GM11168 (cell line): ENCODE measurements at regions not wholly inside any gene's neighbourhood (a gene's known extent, or its start where the extent isn't known, plus 50 kb on each side); places are given as distances from the start of the nearest gene placed in this dataset.

Experiments used
- in situ Hi-C: fragments of 300-500 bp; cut with MboI; formaldehyde crosslinking; loops from one replicate; pipeline ENCODE4 v1.12.0; 2022; ENCODE audit warnings: low sequenced_read_pairs; ENCODE audit not compliant: unreplicated experiment

DNA sequence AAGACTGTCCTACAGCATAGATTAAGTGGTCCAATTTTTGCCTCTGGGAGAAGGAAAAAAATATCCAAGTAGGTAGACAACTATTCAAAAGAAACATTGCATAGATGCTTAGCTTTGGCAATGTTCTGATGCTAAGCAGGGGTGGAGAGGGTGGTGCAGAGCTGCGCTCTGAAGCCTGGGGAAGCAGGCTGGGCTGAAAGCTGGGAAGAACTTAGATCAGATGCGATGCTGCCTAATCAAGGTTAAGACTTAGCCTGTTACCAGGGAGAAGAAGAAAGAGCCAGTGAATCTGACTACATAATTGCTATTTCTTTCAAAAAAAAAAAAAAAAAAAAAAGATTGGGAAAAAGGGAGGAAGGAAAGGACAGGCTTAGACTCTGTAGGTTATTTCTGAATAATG, 89.0 kb upstream of the SCOC start:
- in situ Hi-C loops: no loop called here

DNA sequence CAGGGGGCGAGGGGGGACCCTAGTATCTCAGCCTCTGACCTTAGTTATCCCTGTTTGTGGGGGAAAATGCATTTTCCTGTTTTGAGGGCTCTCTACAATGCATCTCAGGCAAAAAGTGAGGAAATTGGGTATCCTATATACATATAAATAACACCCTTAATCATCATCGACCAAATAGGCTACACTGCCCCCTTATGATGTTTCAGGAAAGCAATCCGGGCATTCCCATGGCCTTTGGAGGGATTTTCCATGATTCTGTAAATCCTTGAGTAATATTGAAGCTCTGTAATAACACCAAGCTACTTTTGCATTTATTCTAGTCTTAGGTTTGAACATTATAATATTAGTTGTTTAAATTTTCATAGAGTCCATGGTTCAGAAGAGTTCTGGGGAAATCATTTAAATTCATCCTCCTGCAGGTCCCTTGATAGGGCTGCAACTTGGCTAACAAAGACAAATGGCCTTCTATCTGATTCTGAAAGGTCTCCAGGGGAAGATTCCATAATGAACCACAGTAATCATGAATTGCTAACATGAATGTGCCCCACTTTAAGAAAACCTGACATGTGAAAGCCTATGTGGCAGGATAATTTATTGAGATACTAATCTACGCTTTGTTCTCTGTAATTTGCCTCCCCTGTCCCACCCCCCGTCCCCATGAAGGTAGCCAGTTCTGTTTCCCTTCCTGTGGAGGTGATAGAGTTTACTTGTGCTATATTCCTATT, 91.5 kb upstream of the SCOC start:
- in situ Hi-C loops: no loop called here

DNA sequence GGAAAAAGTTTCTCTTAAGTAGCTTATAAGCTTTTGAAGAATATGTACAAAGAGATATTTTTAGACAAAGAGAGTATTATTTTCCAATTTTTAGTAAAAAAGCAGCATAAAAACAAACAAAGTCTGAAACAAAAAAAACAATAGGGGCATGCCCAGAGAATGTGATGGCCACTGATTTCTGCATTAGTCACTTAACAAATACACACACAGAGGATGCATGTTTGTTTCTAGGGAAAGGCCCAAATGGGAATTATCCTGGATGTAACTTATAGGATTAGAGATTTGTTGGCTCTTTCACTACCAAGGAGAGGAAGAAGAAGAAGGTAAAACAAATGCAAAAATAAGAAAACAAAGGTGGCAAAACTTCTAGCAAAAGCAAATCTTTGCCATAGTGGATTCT, 95.9 kb upstream of the SCOC start:
- in situ Hi-C loops: no loop called here

DNA sequence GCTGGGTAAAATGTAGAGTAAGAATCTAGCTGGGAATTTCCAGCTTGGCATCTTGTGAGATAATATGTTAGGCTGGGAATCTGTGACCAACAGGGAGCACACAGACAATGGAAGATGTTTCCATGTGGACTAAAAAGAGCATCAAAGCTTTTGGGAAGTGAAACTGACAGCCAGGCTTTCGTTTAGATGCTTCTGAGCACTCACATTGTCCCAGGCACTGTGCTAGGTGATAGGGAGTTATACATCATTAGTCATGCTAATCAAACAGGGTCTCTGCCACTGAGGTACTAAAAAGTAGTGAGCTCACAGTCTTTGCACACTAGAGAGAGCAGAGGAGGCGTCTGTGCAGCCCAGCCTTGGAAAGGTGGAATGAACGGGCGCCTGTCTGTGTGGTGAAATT, 101.9 kb upstream of the SCOC start:
- in situ Hi-C loops: loop anchor here (25.0 kb wide), 1 partner anchor 459 kb away; no protein-coding TSS in a partner anchor

DNA sequence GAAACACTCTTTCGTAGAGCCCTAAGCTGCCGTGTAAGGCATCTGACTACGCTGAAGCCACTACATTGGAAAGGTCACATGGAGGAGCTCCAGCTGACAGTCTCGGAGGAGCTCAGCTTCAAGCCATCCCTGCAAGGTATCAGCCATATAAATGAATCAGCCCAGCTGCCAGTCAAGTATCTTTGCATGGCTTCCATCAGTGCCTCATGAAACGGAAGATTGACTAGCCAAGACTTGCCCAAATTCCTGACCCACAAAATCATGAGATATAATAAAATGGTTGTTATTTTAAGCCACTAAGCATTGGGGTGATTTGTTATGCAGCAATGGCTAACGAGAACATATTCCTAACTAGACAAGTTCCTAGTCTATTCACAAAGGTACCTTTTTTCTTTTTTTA, 104.1 kb upstream of the SCOC start:
- in situ Hi-C loops: loop anchor here (10.0 to 25.0 kb wide), 2 partner anchors 255 to 457 kb away; no protein-coding TSS in a partner anchor

DNA sequence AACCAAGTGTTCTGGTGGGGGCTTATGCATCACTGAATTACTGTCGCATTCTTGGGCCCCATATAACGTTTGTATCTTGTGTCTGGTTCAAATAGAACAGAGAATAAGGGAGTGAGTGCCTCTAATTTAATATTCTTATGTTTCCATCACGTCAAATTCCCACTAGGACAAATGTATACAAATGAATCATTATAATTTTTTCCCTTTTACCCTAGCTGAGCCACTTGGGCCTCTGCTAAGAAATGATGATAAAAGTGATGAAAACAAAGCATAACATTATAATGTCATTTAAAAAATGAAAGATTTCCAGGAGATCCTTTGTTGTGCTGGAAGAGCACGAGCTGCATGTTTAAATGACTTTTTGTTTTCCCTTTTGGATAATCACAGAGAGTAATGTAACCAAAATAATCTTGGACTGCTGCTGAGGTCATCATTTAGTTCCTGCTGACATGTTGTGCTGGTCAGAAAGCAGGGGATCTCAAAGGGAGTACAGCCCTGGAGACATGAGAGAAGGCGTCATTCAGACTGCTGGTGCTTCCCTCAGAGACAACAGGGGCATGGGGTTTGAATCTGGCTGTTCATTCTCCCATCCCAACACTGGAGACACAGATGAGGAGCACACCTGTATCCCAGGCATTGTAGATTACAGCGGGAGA, 105.1 kb upstream of the SCOC start:
- in situ Hi-C loops: loop anchor here (10.0 to 25.0 kb wide), 2 partner anchors 254 to 456 kb away; no protein-coding TSS in a partner anchor

DNA sequence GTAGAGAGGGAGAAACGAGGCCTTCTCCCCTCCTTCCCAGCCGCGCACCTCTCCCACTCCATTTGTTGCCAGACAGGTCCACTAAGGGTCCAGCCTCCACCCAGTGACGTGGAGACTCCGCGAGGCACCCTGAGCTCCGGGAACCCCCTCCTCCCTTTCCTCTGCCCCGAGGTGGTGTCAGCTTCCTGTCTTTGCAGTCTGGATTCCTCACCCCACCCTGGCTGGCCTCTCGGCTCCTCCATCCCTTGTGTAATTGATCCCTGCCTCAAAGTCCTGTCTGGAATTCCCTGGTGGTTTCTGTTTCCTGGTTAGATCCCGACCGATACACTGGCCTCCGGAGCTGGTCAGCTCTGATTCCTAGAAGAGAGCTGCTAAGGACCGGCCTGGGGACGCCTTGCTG, 105.9 kb upstream of the SCOC start:
- in situ Hi-C loops: loop anchor here (10.0 to 25.0 kb wide), 2 partner anchors 253 to 455 kb away; no protein-coding TSS in a partner anchor

DNA sequence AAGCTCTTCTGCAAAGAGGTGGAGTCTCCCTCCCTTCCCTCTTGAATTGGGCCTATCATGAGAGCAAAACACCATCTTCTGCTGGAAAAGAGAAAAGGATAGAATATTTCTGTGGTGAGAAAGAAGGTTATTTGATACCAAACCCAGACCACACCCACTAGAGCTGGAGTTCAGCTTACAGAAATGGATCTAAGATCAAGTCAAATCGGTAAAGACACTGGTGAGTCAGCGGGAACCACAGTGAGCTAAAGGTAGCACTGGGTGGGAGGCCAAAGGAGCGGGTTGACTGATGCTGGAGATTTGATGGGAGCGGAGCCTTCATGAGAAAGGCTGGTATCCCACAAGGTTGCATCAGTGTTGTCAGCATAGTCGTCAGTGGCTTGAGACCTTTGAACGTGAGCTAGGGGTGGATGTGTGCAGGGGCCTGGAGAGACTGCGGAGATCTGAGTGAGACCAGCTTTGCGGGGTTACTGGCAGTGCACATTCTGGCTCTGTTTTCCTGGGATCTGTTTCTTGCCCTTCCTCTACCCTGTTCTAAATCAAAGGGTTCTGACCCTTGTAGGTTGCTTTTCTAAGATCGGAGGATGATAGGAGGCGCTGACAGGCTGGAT, 106.4 kb upstream of the SCOC start:
- in situ Hi-C loops: loop anchor here (10.0 to 25.0 kb wide), 2 partner anchors 252 to 455 kb away; no protein-coding TSS in a partner anchor

DNA sequence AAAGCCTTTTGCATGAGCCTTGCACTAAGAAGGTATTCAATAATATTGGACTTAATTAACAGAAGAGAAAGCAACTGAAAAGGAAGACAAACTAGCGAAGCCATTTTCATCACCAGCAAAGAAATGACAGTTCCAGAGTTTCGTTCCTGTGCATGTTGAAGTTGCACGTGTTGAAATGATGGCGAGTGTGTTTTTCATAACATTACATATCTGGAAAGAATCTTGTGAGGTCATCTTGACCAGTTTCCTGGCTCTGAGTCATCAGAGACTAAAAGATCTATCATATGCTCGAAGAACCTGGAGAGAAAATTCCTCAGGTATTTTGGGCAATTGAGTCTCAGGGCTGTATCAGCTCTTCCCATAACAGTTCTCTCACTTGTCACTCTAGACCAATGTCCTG, 106.2 kb upstream of the MAML3 start:
- in situ Hi-C loops: loop anchor here (10.0 to 25.0 kb wide), 2 partner anchors 245 to 448 kb away; no protein-coding TSS in a partner anchor

DNA sequence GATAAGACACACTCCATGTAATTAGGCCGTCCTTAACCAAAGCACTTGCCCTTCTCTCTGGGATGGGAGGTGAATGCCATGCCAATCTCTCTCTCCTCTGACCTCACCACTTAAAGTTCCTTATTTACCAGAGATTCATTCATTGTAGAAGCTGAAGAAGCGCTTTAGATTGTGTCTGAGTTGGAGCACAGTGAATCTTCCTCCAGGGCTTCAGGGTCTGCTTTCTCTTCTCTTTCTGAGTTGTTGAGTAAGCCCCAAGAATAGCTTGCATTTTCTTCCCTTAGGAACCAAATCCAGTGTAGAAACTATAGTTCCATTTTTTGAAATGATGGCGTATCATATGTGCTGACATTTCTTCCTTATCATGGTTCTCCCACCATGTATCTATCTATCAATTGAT, 104.5 kb upstream of the MAML3 start:
- in situ Hi-C loops: loop anchor here (25.0 kb wide), 1 partner anchor 446 kb away; no protein-coding TSS in a partner anchor

DNA sequence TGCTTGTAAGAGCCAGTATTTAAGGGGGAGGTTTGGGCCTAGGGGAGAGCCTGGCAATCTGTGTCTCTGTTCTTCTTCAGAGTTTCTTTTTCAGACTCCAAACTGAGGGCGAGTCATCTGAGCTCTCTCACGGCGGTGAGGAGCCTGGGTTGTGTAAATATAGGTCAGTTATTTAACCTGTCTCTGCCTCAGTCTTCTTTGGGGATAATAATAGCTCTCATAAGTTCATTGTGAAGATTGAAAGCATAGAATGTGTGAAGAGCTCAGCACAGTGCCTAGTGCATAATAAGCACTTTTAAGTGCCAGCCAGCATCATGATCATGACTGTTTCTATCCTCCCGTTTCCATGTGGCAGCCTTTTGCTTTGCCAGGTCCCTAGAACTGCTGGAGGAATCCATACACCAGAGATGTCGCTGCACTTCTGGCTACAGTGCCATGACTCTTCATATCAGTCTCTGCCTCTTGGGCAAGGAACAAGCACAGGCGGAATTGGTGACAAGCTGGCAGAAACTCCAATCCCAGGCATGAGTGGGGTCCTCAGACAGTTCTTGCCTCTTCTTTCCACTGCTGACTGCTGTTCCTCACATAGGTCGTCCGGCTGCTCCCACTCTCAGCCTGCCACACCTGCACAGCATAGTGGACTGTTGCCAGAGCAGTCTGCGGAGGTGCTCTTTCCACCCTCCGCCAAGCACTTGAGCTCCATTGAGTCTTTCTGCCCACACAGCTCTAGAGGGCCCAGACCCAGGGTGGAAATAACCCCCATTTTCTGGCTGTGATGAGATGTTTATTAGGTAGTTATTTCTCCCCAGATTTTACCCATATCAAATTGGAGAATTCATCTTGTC, 103.7 kb upstream of the MAML3 start:
- in situ Hi-C loops: loop anchor here (25.0 kb wide), 1 partner anchor 445 kb away; no protein-coding TSS in a partner anchor

DNA sequence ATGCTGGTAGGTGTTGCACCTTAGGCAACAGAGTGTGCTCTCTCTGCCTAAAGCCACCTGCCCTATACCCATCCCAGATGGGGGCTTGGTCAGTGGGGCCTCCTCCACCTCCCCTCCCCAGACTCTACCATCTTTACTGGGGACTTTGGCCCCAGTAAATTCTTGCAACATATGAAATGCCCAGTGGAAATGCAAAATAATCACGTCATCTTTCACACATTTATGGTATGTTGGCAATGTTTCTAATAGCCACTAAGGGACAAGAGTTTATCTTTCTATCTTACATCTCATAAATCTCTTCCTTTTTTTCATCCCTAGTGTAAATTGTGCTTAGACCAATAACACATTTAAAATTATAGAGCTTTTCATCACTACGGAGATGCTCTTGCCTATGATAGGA, 103.0 kb upstream of the MAML3 start:
- in situ Hi-C loops: loop anchor here (25.0 kb wide), 1 partner anchor 445 kb away; no protein-coding TSS in a partner anchor

DNA sequence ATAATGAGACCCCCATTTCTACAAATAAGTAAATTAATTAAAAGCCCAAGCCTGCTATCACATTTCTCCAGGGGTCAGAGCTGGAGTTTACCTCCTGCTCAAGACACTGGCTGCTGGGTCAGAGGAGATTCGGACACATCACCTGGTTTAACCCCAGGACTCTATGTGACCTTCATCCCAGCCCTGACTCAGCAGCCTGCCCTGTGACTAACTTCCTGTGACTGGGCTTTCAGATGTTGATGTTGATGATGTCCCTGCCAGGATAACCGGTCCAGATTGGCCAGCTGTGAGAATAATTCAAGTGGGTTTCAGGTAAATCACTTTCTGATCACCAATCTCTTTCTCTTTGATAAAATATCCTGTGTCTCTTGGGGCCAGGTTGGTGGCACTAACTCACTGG, 102.4 kb upstream of the MAML3 start:
- in situ Hi-C loops: loop anchor here (25.0 kb wide), 1 partner anchor 444 kb away; no protein-coding TSS in a partner anchor

DNA sequence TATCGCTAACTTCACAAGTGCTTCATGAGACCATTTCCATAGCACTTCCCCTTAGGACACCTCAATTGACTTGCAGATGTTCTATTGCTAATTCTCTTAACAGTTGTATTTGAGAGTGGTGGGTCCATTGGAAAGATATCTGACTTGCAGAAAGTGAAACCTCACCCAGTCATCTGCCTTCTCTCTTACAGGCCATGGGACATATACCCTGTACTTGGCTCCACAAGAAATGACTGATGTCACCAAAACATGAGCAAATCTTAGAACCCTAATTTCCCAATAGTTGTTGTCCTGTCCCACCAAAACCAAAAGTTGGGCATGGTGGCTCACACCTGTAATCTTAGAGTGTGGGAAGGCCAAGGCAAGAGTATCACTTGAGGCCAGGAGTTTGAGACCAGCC, 101.9 kb upstream of the MAML3 start:
- in situ Hi-C loops: loop anchor here (25.0 kb wide), 1 partner anchor 444 kb away; no protein-coding TSS in a partner anchor

DNA sequence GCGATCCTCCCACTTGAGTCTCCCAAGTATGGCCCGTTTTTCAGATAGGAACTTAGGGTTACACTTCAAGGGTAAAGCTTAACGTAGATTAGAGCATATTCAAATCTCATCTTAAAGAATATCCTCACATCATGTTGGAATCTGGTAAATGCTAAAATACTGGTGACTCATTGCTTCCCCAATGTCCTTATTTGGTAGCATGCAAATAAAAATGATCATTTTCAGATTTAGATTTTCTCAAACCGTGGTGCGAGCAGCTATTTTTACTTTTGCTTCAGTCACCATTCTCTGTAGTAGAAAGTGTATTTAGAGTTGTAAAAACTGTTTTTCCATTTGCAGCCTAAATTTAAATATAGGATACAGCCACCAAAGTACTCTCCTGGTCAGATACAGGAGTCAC, 101.5 kb upstream of the MAML3 start:
- in situ Hi-C loops: loop anchor here (25.0 kb wide), 1 partner anchor 443 kb away; no protein-coding TSS in a partner anchor

DNA sequence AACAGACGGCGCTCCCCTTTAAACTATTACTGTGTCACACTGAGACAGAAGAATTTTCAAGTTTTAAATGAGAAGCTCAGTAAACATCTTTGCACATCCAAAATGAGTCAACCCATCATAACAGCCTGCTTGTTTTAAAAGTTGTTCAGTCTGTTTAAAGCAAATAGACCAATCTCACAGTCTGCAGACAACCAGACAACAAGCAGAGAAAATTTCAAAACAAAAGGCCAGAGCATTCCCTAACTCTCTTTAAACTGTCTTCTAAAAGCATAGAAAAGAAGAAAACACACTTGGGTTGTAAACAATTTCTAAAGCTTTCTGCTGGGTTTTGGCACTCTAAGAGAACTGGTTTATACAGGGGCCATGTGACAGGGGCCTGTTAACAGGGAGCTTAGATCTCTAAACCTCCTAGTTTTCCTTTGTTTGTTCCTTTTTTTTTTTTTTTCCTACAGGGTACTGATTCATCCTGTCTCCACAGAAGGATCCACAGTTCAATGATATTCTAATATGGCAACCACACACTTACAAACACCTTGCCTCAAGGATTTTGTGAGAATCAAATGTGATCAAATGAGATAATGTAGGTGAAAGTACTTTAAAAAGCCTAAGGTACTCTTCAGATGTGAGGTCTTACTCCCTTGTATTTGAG, 100.8 kb upstream of the MAML3 start:
- in situ Hi-C loops: loop anchor here (25.0 kb wide), 1 partner anchor 442 kb away; no protein-coding TSS in a partner anchor

DNA sequence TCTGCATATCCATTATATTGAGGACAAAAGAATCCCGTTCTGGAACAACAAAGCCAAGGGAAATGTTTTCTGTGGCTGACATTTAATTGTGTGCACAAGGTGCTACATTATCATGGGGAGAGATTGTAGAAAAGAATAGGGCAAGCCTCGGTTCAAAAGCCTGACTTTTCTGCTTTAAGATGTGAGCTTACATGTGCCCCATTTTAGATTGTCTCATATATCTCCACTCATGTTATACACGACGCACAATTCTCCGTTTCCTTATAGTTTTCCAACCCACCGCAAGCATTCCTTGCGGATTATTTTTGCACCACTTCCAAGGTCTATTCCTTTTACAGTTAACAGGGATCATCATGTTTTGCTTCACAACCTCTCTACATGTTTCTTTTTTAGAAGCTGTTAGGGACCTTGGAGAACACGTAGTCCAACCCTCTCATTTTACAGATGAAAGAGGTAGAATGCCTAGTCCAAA, 99.6 kb upstream of the MAML3 start:
- in situ Hi-C loops: loop anchor here (25.0 kb wide), 1 partner anchor 441 kb away; no protein-coding TSS in a partner anchor

DNA sequence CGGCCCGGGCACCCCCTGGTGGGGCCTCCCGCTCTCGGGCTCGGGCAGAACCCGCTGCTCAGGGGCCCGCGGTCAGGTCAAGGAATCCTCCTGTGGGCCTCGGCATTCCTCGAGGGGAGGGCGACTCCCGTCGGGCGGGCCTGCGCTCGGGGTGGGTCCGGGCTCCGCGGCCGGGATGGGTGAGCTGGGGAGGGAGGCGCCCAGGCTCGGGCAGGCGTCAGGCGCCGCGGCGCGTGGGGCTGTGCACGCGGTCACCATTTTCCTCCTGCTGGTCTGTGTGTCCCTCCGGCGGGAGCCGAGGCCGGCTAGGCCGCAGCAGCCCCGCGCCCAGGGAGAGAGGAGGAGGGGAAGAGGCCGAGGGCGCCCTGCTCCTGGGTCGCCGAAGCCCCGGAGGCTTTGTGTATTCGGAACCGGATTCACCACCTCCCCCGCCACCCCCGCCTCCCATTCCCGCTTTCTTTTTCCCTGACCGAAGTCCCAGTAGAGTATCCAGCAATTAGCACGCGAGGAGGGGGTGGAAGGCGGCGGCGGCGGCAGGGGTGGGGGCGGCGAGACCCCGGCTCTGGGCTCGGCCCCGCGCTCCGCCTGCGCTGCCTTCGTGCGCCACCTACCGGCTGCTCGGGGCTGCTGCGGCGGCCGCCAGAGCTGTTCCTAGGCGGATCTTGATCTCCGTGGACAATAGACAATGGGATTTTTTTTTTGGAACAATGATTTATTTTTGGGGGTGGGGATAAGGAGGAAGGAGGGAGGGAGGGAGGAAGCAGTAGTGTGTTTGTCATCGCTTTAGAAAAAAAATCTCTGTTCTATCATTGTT, 99.0 kb upstream of the MAML3 start:
- in situ Hi-C loops: loop anchor here (25.0 kb wide), 1 partner anchor 441 kb away; no protein-coding TSS in a partner anchor
